LNCaP clone FGC (cell line): ENCODE measurements at regions not wholly inside any gene's neighbourhood (a gene's known extent, or its start where the extent isn't known, plus 50 kb on each side); places are given as distances from the start of the nearest gene placed in this dataset.

Source experiments
- DNase-seq: peaks from one replicate; pipeline ENCODE4 v3.0.0-alpha.2; 2011; ENCODE audit warnings: low read depth
- H3K4me3 ChIP-seq: 2 replicates; pipeline ENCODE4 v1.5.1; 2011; ENCODE audit warnings: mild to moderate bottlenecking, low read depth, low read length, control low read depth
- CTCF ChIP-seq: IDR thresholded peaks from 2 replicates; pipeline ENCODE4 v1.5.1; 2012; ENCODE audit warnings: mild to moderate bottlenecking; ENCODE audit not compliant: control insufficient read depth, insufficient read depth; ENCODE audit errors: extremely low read depth

GRCh38 chr15:38053776-38054175 lies 119.3 kb downstream of the TMCO5A start:
- DNase-seq = no peak
- no peak for TF ChIP-seq CTCF

GRCh38 chr15:38054488-38054887 lies 120.0 kb downstream of the TMCO5A start:
- DNase-seq = no peak
- H3K4me3 ChIP-seq = no peak overlapping the region
- no peak for TF ChIP-seq CTCF

More at GRCh38 chr15:38053776-38054175, 119.3 kb downstream of the TMCO5A start:
- no peak overlapping the region for H3K4me3 ChIP-seq

- DNase-seq = no peak
- no peak overlapping the region for H3K4me3 ChIP-seq
- TF ChIP-seq CTCF = no peak
These were observed 124.2 kb downstream of the TMCO5A start for GRCh38 chr15:38058596-38059075.

- no peak for TF ChIP-seq CTCF
- H3K4me3 ChIP-seq = no peak overlapping the region
- no peak for DNase-seq
These were observed 125.2 kb downstream of the TMCO5A start for GRCh38 chr15:38059665-38060064.

GRCh38 chr15:38061856-38062649 lies 127.6 kb downstream of the TMCO5A start:
- TF ChIP-seq CTCF = no peak
- DNase-seq = no peak

GRCh38 chr15:38062696-38063095 lies 128.3 kb downstream of the TMCO5A start:
- no peak overlapping the region for H3K4me3 ChIP-seq
- no peak for DNase-seq
- TF ChIP-seq CTCF = no peak

More at GRCh38 chr15:38061856-38062649, 127.6 kb downstream of the TMCO5A start:
- no peak overlapping the region for H3K4me3 ChIP-seq
